ENCODE measurements at regions not wholly inside any gene's neighbourhood (a gene's known extent, or its start where the extent isn't known, plus 50 kb on each side); places are given as distances from the start of the nearest gene placed in this dataset.

- H3K9me3 ChIP-seq (ENCODE audit: control insufficient read depth, insufficient read depth, low read length), result no peaks in the 10 kb centered on the region
- no peaks in the 10 kb centered on the region for H3K36me3 ChIP-seq (ENCODE audit: insufficient read depth, low read length)
- H3K4me1 ChIP-seq (ENCODE audit: insufficient read depth, low read length), result peaks cover 4% of the 10 kb centered on the region; the same call in 1 of the 2 replicates
- H3K9ac ChIP-seq (ENCODE audit: low read depth, low read length), result no peak overlapping the region
Observed at GRCh38 chr5:82861701-82862100, 215.5 kb downstream of the TMEM167A start.

GRCh38 chr5:82859451-82860140 is 217.6 kb downstream of the TMEM167A start:
- Histone ChIP-seq H3K9ac (ENCODE audit: low read depth, low read length) (no peak overlapping the region), H3K36me3 (ENCODE audit: insufficient read depth, low read length) (no peaks in the 10 kb centered on the region), H3K9me3 (ENCODE audit: control insufficient read depth, insufficient read depth, low read length) (no peaks in the 10 kb centered on the region), H3K4me1 (ENCODE audit: insufficient read depth, low read length) (peaks cover 4% of the 10 kb centered on the region; the same call in 1 of the 2 replicates)

DNA sequence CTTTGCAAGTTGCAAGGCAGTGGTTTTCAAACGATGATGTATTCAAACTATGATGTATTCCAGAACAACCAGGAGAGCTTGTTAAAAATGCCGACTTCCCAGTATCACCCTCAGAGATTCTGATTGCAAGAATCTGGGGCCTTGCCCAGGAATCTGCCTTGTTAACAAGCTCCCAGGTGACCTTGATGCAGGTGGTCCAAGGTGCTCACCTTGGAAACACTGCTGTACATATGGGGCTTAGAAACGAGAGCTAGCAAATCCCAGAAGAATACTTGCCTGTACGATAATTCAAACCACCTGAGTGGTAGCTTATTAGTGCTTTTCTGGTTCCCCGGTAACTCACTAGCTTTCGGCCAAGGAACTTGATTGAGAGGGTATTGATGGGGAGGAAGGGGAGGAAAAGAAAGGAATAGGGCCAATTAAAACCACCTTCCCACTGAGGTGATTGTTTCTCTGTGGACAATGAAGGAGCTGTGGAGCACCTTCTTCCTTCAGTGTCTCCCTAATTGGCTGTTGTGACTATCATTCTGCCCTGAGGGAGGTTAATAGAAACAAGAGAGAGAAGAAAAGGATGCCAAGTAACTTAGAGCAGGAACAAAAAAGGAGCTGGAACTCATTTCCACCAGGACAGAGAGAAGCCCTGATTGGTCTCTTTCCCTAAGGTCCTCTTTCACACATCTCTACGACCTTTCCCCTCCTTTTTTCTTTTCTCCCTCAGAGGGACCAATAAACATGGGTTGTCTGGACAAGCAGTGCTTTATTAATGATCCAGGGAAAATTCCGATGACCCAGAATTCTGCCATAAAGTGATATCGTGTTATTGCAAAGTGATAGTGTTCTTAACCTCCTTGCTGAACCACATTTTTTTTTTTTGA is 218.8 kb downstream of the TMEM167A start:
- H3K9ac ChIP-seq (ENCODE audit: low read depth, low read length), result no peak overlapping the region
- no peaks in the 10 kb centered on the region for H3K9me3 ChIP-seq (ENCODE audit: control insufficient read depth, insufficient read depth, low read length)
- no peaks in the 10 kb centered on the region; the same call in 1 of the 2 replicates for H3K4me1 ChIP-seq (ENCODE audit: insufficient read depth, low read length)
- H3K36me3 ChIP-seq (ENCODE audit: insufficient read depth, low read length), result no peaks in the 10 kb centered on the region

GRCh38 chr5:82855893-82856550 is 221.2 kb downstream of the TMEM167A start:
- H3K9ac ChIP-seq (ENCODE audit: low read depth, low read length), result no peak overlapping the region
- no peaks in the 10 kb centered on the region for H3K9me3 ChIP-seq (ENCODE audit: control insufficient read depth, insufficient read depth, low read length)
- no peaks in the 10 kb centered on the region; the same call in 1 of the 2 replicates for H3K4me1 ChIP-seq (ENCODE audit: insufficient read depth, low read length)
- no peaks in the 10 kb centered on the region for H3K36me3 ChIP-seq (ENCODE audit: insufficient read depth, low read length)

DNA sequence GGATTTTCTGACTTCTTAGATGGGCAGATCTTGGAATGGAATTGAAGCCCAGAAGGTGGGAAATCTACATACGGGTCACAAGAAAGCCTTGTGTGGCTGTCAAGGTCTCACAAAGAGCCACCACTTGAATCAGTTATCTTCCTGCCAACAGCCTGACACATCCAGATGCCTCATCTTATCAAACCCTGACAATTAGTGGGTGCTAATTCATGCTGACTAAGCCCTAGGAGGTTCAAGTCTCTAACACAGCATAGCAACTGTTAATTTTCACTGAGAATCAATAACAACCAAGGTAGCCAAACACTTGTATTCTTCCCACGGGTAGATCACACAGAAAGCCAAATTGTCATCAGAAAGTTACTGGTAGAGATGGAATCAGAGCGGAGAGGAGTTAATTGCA is 222.2 kb downstream of the TMEM167A start:
- Histone ChIP-seq H3K9me3 (ENCODE audit: control insufficient read depth, insufficient read depth, low read length) (no peaks in the 10 kb centered on the region), H3K9ac (ENCODE audit: low read depth, low read length) (no peak overlapping the region), H3K36me3 (ENCODE audit: insufficient read depth, low read length) (no peaks in the 10 kb centered on the region), H3K4me1 (ENCODE audit: insufficient read depth, low read length) (no peaks in the 10 kb centered on the region; the same call in 1 of the 2 replicates)

GRCh38 chr5:82851471-82851870 is 225.7 kb downstream of the TMEM167A start:
- Histone ChIP-seq H3K9ac (ENCODE audit: low read depth, low read length) (no peak overlapping the region), H3K36me3 (ENCODE audit: insufficient read depth, low read length) (no peaks in the 10 kb centered on the region), H3K9me3 (ENCODE audit: control insufficient read depth, insufficient read depth, low read length) (no peaks in the 10 kb centered on the region), H3K4me1 (ENCODE audit: insufficient read depth, low read length) (no peaks in the 10 kb centered on the region; the same call in 1 of the 2 replicates)

DNA sequence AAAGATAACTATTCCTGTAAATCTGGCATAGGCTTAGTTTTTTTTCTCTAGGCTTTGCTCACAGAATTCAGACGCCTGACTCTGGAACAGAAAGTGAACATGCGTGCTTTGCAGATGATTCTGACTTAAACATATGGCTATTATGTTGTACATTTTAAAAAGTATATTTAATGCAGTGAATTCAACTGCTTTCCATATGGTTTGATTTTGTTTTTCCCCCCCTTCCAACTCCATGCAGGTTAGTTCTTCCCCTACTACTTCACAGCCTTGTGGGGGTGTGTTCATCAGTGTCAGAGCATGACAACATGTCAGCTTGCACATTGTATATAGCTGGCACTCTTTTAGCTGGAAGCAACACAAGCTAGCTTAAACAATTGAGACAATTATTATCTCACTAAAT is 226.8 kb downstream of the TMEM167A start:
- Histone ChIP-seq H3K36me3 (ENCODE audit: insufficient read depth, low read length) (no peaks in the 10 kb centered on the region), H3K9me3 (ENCODE audit: control insufficient read depth, insufficient read depth, low read length) (no peaks in the 10 kb centered on the region), H3K4me1 (ENCODE audit: insufficient read depth, low read length) (no peaks in the 10 kb centered on the region; the same call in 1 of the 2 replicates), H3K9ac (ENCODE audit: low read depth, low read length) (no peak overlapping the region)

- Histone ChIP-seq H3K36me3 (ENCODE audit: insufficient read depth, low read length) (no peaks in the 10 kb centered on the region), H3K9me3 (ENCODE audit: control insufficient read depth, insufficient read depth, low read length) (no peaks in the 10 kb centered on the region), H3K9ac (ENCODE audit: low read depth, low read length) (no peak overlapping the region), H3K4me1 (ENCODE audit: insufficient read depth, low read length) (no peaks in the 10 kb centered on the region; the same call in 1 of the 2 replicates)
Observed at GRCh38 chr5:82849885-82850284, 227.3 kb downstream of the TMEM167A start.

DNA sequence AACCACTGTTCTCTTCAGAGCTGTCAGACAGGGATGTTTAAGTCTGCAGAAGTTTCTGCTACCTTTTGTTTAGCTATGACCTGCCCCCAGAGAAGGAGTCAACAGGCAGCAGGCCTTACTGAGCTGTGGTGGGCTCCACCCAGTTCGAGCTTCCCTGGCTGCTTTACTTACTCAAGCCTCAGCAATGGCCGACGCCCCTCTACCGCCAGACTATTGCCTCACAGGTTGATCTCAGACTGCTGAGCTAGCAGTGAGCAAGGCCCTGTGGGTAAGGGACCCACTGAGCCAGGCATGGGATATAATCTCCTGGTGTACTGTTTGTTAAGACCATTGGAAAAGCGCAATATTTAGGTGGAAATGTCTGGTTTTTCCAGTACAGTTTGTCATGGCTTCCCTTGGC is 229.6 kb downstream of the TMEM167A start:
- H3K4me1 ChIP-seq (ENCODE audit: insufficient read depth, low read length), result no peaks in the 10 kb centered on the region; the same call in 1 of the 2 replicates
- no peaks in the 10 kb centered on the region for H3K36me3 ChIP-seq (ENCODE audit: insufficient read depth, low read length)
- no peak overlapping the region for H3K9ac ChIP-seq (ENCODE audit: low read depth, low read length)
- no peaks in the 10 kb centered on the region for H3K9me3 ChIP-seq (ENCODE audit: control insufficient read depth, insufficient read depth, low read length)

GRCh38 chr5:82839881-82840280 is 237.3 kb downstream of the TMEM167A start:
- Histone ChIP-seq H3K9ac (ENCODE audit: low read depth, low read length) (no peak overlapping the region), H3K9me3 (ENCODE audit: control insufficient read depth, insufficient read depth, low read length) (peaks cover 13% of the 10 kb centered on the region), H3K36me3 (ENCODE audit: insufficient read depth, low read length) (no peaks in the 10 kb centered on the region), H3K4me1 (ENCODE audit: insufficient read depth, low read length) (no peaks in the 10 kb centered on the region)

DNA sequence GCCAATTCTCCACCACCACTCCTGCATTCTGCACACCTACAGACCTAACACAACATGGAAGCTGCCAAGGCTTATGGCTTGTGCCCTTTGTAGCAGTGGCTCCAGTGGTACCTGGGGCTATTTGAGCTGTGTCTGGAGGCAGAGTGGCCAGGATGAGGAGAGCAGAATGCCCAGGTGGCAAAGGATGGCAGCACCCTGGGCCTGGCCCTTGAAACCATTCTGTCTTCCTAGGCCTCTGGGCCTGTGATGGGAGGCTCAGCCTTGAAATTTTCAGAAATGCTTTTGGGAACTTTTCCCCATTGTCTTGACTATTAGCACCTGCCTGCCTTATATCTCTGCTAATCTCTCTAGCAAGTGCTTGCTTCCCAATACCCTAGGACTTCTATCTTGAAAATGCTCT is 241.7 kb downstream of the TMEM167A start:
- Histone ChIP-seq H3K36me3 (ENCODE audit: insufficient read depth, low read length) (no peaks in the 10 kb centered on the region), H3K9ac (ENCODE audit: low read depth, low read length) (no peak overlapping the region), H3K9me3 (ENCODE audit: control insufficient read depth, insufficient read depth, low read length) (peaks cover 15% of the 10 kb centered on the region), H3K4me1 (ENCODE audit: insufficient read depth, low read length) (no peaks in the 10 kb centered on the region)

GRCh38 chr5:82834151-82834550 is 243.0 kb downstream of the TMEM167A start:
- Histone ChIP-seq H3K9me3 (ENCODE audit: control insufficient read depth, insufficient read depth, low read length) (peaks cover 15% of the 10 kb centered on the region), H3K36me3 (ENCODE audit: insufficient read depth, low read length) (no peaks in the 10 kb centered on the region), H3K9ac (ENCODE audit: low read depth, low read length) (no peak overlapping the region), H3K4me1 (ENCODE audit: insufficient read depth, low read length) (no peaks in the 10 kb centered on the region)

- Histone ChIP-seq H3K36me3 (ENCODE audit: insufficient read depth, low read length) (no peaks in the 10 kb centered on the region), H3K4me1 (ENCODE audit: insufficient read depth, low read length) (no peaks in the 10 kb centered on the region)
Observed at GRCh38 chr5:82833277-82833676, 243.9 kb downstream of the TMEM167A start.

DNA sequence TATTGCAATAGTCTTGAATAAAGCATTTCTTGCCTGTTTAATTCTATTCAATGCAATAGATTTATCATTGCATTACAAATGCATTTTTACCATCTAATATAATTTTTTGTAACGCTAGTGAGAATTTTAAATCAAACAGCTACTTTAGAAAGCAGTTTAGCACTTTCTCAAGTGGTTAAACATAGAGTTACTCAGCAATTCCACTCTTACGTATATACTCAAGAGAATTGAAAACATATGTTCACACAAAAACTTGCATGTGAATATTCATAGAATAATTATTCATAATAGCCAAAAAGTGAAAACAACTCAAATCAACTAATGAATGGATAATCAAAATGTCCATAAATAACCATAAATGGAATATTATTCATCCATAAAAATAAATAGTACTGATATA is 244.7 kb downstream of the TMEM167A start:
- Histone ChIP-seq H3K36me3 (ENCODE audit: insufficient read depth, low read length) (no peaks in the 10 kb centered on the region), H3K9ac (ENCODE audit: low read depth, low read length) (no peak overlapping the region), H3K4me1 (ENCODE audit: insufficient read depth, low read length) (no peaks in the 10 kb centered on the region), H3K9me3 (ENCODE audit: control insufficient read depth, insufficient read depth, low read length) (peaks cover 15% of the 10 kb centered on the region)

More at GRCh38 chr5:82833277-82833676, 243.9 kb downstream of the TMEM167A start:
- Histone ChIP-seq H3K9me3 (ENCODE audit: control insufficient read depth, insufficient read depth, low read length) (peaks cover 15% of the 10 kb centered on the region), H3K9ac (ENCODE audit: low read depth, low read length) (no peak overlapping the region)

Measured in ES-I3 (cell line).